ENCODE measurements at regions not wholly inside any gene's neighbourhood (a gene's known extent, or its start where the extent isn't known, plus 50 kb on each side); places are given as distances from the start of the nearest gene placed in this dataset.

GRCh38 chr3:163576314-163576713, 1502.0 kb downstream of the SI start:
- TF ChIP-seq SP2 (tag by site-specific recombination; IDR thresholded peaks at IDR 0.05), result no peak
- no peak for TF ChIP-seq ZNF660 (tag by site-specific recombination; IDR thresholded peaks at IDR 0.05)
- TF ChIP-seq PRDM1 (tag by site-specific recombination; IDR thresholded peaks at IDR 0.05), result no peak
- no peak for TF ChIP-seq ZNF248 (tag by site-specific recombination; IDR thresholded peaks at IDR 0.05)
- no peak for TF ChIP-seq REST (tag by site-specific recombination; IDR thresholded peaks at IDR 0.05)
- TF ChIP-seq ZNF311 (tag by site-specific recombination; IDR thresholded peaks at IDR 0.05; ENCODE audit: borderline replicate concordance), result no peak
- no peak for TF ChIP-seq CTCF (tag by site-specific recombination; IDR thresholded peaks at IDR 0.05)
- no peak for TF ChIP-seq PRDM4 (tag by site-specific recombination; IDR thresholded peaks at IDR 0.05)
- TF ChIP-seq ZNF707 (tag by site-specific recombination; IDR thresholded peaks at IDR 0.05), result no peak
- TF ChIP-seq ZNF26 (tag by site-specific recombination; IDR thresholded peaks at IDR 0.05), result no peak
- TF ChIP-seq ZBTB7A (tag by site-specific recombination; IDR thresholded peaks at IDR 0.05; ENCODE audit: low read depth), result no peak
- TF ChIP-seq SCRT1 (tag by site-specific recombination; IDR thresholded peaks at IDR 0.05; ENCODE audit: borderline replicate concordance), result no peak
- no peak for TF ChIP-seq PRDM6 (tag by site-specific recombination; IDR thresholded peaks at IDR 0.05)
- no peak for TF ChIP-seq ZNF580 (tag by site-specific recombination; IDR thresholded peaks at IDR 0.05)

All from HEK293 (cell line).